ENCODE measurements at regions not wholly inside any gene's neighbourhood (a gene's known extent, or its start where the extent isn't known, plus 50 kb on each side); places are given as distances from the start of the nearest gene placed in this dataset.

- H3K9ac ChIP-seq (ENCODE audit: low read length in 3 of 3): no peak overlapping the region
- peaks cover 0 to 10% (median 3%) of the 10 kb centered on the region in 3 donors for H3K4me1 ChIP-seq (ENCODE audit: control insufficient read depth in 2 of 3, insufficient read depth in 2 of 3, low read depth in 1 of 3, low read length in 3 of 3)
- intact Hi-C loops (cut with DNase I): no loop called here
- FAIRE-seq (no peak), DNase-seq (no peak)
- H3K27ac ChIP-seq (ENCODE audit: low read depth in 2 of 2, low read length in 2 of 2): no peak overlapping the region
- no peaks in the 10 kb centered on the region for H3K36me3 ChIP-seq (ENCODE audit: control insufficient read depth in 2 of 3, insufficient read depth in 3 of 3, low read length in 3 of 3)
- H3K9me3 ChIP-seq (ENCODE audit: control insufficient read depth in 2 of 3, insufficient read depth in 1 of 3, low read length in 3 of 3): no peaks in the 10 kb centered on the region
- no peak overlapping the region for H3K4me3 ChIP-seq (ENCODE audit: low read length in 3 of 3)
- no peaks in the 10 kb centered on the region for H3K27me3 ChIP-seq (ENCODE audit: control insufficient read depth, insufficient read depth, low read length)
- TF ChIP-seq, protein P1, sequence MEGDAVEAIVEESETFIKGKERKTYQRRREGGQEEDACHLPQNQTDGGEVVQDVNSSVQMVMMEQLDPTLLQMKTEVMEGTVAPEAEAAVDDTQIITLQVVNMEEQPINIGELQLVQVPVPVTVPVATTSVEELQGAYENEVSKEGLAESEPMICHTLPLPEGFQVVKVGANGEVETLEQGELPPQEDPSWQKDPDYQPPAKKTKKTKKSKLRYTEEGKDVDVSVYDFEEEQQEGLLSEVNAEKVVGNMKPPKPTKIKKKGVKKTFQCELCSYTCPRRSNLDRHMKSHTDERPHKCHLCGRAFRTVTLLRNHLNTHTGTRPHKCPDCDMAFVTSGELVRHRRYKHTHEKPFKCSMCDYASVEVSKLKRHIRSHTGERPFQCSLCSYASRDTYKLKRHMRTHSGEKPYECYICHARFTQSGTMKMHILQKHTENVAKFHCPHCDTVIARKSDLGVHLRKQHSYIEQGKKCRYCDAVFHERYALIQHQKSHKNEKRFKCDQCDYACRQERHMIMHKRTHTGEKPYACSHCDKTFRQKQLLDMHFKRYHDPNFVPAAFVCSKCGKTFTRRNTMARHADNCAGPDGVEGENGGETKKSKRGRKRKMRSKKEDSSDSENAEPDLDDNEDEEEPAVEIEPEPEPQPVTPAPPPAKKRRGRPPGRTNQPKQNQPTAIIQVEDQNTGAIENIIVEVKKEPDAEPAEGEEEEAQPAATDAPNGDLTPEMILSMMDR (IDR thresholded peaks at IDR 0.05; ENCODE audit: borderline replicate concordance, extremely low read depth, insufficient read depth): no peak
These were observed 225.4 kb downstream of the HLX start for GRCh38 chr1:221104596-221104995.

GRCh38 chr1:221105578-221105977 is 226.3 kb downstream of the HLX start:
- H3K36me3 ChIP-seq (ENCODE audit: control insufficient read depth in 2 of 3, insufficient read depth in 3 of 3, low read length in 3 of 3): no peaks in the 10 kb centered on the region
- FAIRE-seq (no peak), DNase-seq (no peak)
- H3K27me3 ChIP-seq (ENCODE audit: control insufficient read depth, insufficient read depth, low read length): no peaks in the 10 kb centered on the region
- peaks cover 0 to 10% (median 0%) of the 10 kb centered on the region in 3 donors for H3K4me1 ChIP-seq (ENCODE audit: control insufficient read depth in 2 of 3, insufficient read depth in 2 of 3, low read depth in 1 of 3, low read length in 3 of 3)
- H3K27ac ChIP-seq (ENCODE audit: low read depth in 2 of 2, low read length in 2 of 2): no peak overlapping the region
- intact Hi-C loops (cut with DNase I): no loop called here
- TF ChIP-seq, protein P1 (IDR thresholded peaks at IDR 0.05; ENCODE audit: borderline replicate concordance, extremely low read depth, insufficient read depth): no peak
- peaks cover 0 to 2% (median 0%) of the 10 kb centered on the region in 3 donors for H3K9me3 ChIP-seq (ENCODE audit: control insufficient read depth in 2 of 3, insufficient read depth in 1 of 3, low read length in 3 of 3)
- no peak overlapping the region for H3K4me3 ChIP-seq (ENCODE audit: low read length in 3 of 3)
- no peak overlapping the region for H3K9ac ChIP-seq (ENCODE audit: low read length in 3 of 3)

- no peak for FAIRE-seq
- H3K27ac ChIP-seq (ENCODE audit: low read depth in 2 of 2, low read length in 2 of 2): no peak overlapping the region
- peaks cover 0 to 2% (median 0%) of the 10 kb centered on the region in 3 donors for H3K9me3 ChIP-seq (ENCODE audit: control insufficient read depth in 2 of 3, insufficient read depth in 1 of 3, low read length in 3 of 3)
- peaks cover 0 to under 1% (median 0%) of the 10 kb centered on the region in 3 donors for H3K4me1 ChIP-seq (ENCODE audit: control insufficient read depth in 2 of 3, insufficient read depth in 2 of 3, low read depth in 1 of 3, low read length in 3 of 3)
- no peaks in the 10 kb centered on the region for H3K27me3 ChIP-seq (ENCODE audit: control insufficient read depth, insufficient read depth, low read length)
- TF ChIP-seq, protein P1 (IDR thresholded peaks at IDR 0.05; ENCODE audit: borderline replicate concordance, extremely low read depth, insufficient read depth): no peak
- no peak overlapping the region for H3K4me3 ChIP-seq (ENCODE audit: low read length in 3 of 3)
- DNase-seq: no peak
- intact Hi-C loops (cut with DNase I): no loop called here
- no peak overlapping the region for H3K9ac ChIP-seq (ENCODE audit: low read length in 3 of 3)
- no peaks in the 10 kb centered on the region for H3K36me3 ChIP-seq (ENCODE audit: control insufficient read depth in 2 of 3, insufficient read depth in 3 of 3, low read length in 3 of 3)
These were observed 227.4 kb downstream of the HLX start for GRCh38 chr1:221106616-221107015.

- TF ChIP-seq, protein P1 (IDR thresholded peaks at IDR 0.05; ENCODE audit: borderline replicate concordance, extremely low read depth, insufficient read depth): no peak
- Histone ChIP-seq H3K9ac (ENCODE audit: low read length in 3 of 3) (no peak overlapping the region), H3K27me3 (ENCODE audit: control insufficient read depth, insufficient read depth, low read length) (no peaks in the 10 kb centered on the region), H3K27ac (ENCODE audit: low read depth in 2 of 2, low read length in 2 of 2) (no peak overlapping the region), H3K9me3 (ENCODE audit: control insufficient read depth in 2 of 3, insufficient read depth in 1 of 3, low read length in 3 of 3) (peaks cover 0 to 2% (median 0%) of the 10 kb centered on the region in 3 donors), H3K4me3 (ENCODE audit: low read length in 3 of 3) (no peak overlapping the region), H3K4me1 (ENCODE audit: control insufficient read depth in 2 of 3, insufficient read depth in 2 of 3, low read depth in 1 of 3, low read length in 3 of 3) (no peaks in the 10 kb centered on the region), H3K36me3 (ENCODE audit: control insufficient read depth in 2 of 3, insufficient read depth in 3 of 3, low read length in 3 of 3) (no peaks in the 10 kb centered on the region)
- intact Hi-C loops (cut with DNase I): no loop called here
- DNase-seq (no peak), FAIRE-seq (no peak)
These were observed 230.7 kb downstream of the HLX start for GRCh38 chr1:221109930-221110329.
